CD4-positive, alpha-beta T cell treated with Interleukin-2 at 100 ng/mL for 4 hours (primary cell): ENCODE measurements at regions not wholly inside any gene's neighbourhood (a gene's known extent, or its start where the extent isn't known, plus 50 kb on each side); places are given as distances from the start of the nearest gene placed in this dataset.

ENCODE experiments used
- DNase-seq: peaks from one replicate; pipeline ENCODE4 v3.0.0-alpha.2; 2020; ENCODE audit warnings: low spot score

GRCh38 chr6:87806635-87807034, 104.6 kb upstream of the AKIRIN2 start:
- DNase-seq: no peak

- no peak for DNase-seq
Observed at GRCh38 chr6:87806099-87806498, 104.1 kb upstream of the AKIRIN2 start.

GRCh38 chr6:87803791-87804190, 101.8 kb upstream of the AKIRIN2 start:
- DNase-seq: no peak

- no peak for DNase-seq
Observed at GRCh38 chr6:87799651-87800050, 97.6 kb upstream of the AKIRIN2 start.

GRCh38 chr6:87798393-87799278, 96.6 kb upstream of the AKIRIN2 start:
- no peak for DNase-seq

- no peak for DNase-seq
Observed at GRCh38 chr6:87794922-87795885, 93.2 kb upstream of the AKIRIN2 start.

- DNase-seq: no peak
Observed at GRCh38 chr6:87793315-87793714, 91.3 kb upstream of the AKIRIN2 start.

- DNase-seq: no peak
Observed at GRCh38 chr6:87791982-87792381, 89.9 kb upstream of the AKIRIN2 start.

- DNase-seq: no peak
Observed at GRCh38 chr6:87791485-87791884, 89.5 kb upstream of the AKIRIN2 start.

GRCh38 chr6:87791029-87791428, 89.0 kb upstream of the AKIRIN2 start:
- no peak for DNase-seq

GRCh38 chr6:87789900-87790290, 87.9 kb upstream of the AKIRIN2 start:
- no peak for DNase-seq

- DNase-seq: no peak
Observed at GRCh38 chr6:87789198-87789899, 87.3 kb upstream of the AKIRIN2 start.

GRCh38 chr6:87788141-87788540, 86.1 kb upstream of the AKIRIN2 start:
- no peak for DNase-seq

- DNase-seq: no peak
Observed at GRCh38 chr6:87785229-87785862, 83.3 kb upstream of the AKIRIN2 start.

- no peak for DNase-seq
Observed at GRCh38 chr6:87784690-87785089, 82.7 kb upstream of the AKIRIN2 start.

- no peak for DNase-seq
Observed at GRCh38 chr6:87784051-87784450, 82.0 kb upstream of the AKIRIN2 start.

- no peak for DNase-seq
Observed at GRCh38 chr6:87779542-87779941, 77.5 kb upstream of the AKIRIN2 start.

GRCh38 chr6:87772597-87773530, 70.8 kb upstream of the AKIRIN2 start:
- no peak for DNase-seq

- DNase-seq: no peak
Observed at GRCh38 chr6:87767478-87767877, 65.4 kb upstream of the AKIRIN2 start.

GRCh38 chr6:87766211-87766610, 64.2 kb upstream of the AKIRIN2 start:
- no peak for DNase-seq

- DNase-seq: no peak
Observed at GRCh38 chr6:87763901-87764300, 61.9 kb upstream of the AKIRIN2 start.
